ENCODE measurements at regions not wholly inside any gene's neighbourhood (a gene's known extent, or its start where the extent isn't known, plus 50 kb on each side); places are given as distances from the start of the nearest gene placed in this dataset.

- TF ChIP-seq MAX (IDR thresholded peaks at IDR 0.05), result no peak
- no peak for TF ChIP-seq CTCF (IDR thresholded peaks at IDR 0.05; ENCODE audit: low read depth, low read length, missing input control)
- no peak for TF ChIP-seq YY1 (IDR thresholded peaks at IDR 0.05)
- TF ChIP-seq GABPA (IDR thresholded peaks at IDR 0.05 in 1 of 2, conservative IDR thresholded peaks at IDR 0.05 in 1 of 2), result no peak
- TF ChIP-seq JUND (IDR thresholded peaks at IDR 0.05), result no peak
- TF ChIP-seq FOXA2 (IDR thresholded peaks at IDR 0.05), result no peak
Observed at GRCh38 chr5:125655156-125655555, 768.1 kb upstream of the GRAMD2B start.

Measured in liver (tissue), 3 donors.